ENCODE measurements at regions not wholly inside any gene's neighbourhood (a gene's known extent, or its start where the extent isn't known, plus 50 kb on each side); places are given as distances from the start of the nearest gene placed in this dataset.
"Not testable (repeated sequence)": the region's sequence is repeated elsewhere in the genome, so short reads cannot be mapped to it uniquely, and the experiment has no call there.

DNA sequence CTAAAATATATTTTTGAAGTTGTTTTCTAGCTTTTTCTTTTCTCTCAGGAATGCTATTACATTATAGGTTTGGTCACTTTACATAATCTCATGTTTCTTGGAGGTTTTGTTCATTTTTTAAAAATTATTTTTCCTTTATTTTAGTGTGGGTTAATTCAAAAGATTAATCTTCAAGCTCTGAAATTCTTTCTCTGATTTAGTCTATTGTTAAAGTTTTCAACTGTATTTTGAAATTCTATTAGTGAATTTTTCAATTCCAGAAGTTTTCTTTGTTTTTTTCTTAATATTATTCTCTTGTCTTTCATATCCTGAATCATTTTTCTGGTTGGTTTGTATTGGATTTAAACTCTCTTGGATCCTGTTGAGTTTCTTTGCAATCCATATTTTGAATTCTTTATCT lies 80.4 kb downstream of the MSTN start:
- TF ChIP-seq, protein P1, sequence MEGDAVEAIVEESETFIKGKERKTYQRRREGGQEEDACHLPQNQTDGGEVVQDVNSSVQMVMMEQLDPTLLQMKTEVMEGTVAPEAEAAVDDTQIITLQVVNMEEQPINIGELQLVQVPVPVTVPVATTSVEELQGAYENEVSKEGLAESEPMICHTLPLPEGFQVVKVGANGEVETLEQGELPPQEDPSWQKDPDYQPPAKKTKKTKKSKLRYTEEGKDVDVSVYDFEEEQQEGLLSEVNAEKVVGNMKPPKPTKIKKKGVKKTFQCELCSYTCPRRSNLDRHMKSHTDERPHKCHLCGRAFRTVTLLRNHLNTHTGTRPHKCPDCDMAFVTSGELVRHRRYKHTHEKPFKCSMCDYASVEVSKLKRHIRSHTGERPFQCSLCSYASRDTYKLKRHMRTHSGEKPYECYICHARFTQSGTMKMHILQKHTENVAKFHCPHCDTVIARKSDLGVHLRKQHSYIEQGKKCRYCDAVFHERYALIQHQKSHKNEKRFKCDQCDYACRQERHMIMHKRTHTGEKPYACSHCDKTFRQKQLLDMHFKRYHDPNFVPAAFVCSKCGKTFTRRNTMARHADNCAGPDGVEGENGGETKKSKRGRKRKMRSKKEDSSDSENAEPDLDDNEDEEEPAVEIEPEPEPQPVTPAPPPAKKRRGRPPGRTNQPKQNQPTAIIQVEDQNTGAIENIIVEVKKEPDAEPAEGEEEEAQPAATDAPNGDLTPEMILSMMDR (IDR thresholded peaks at IDR 0.05) = no peak
- H3K4me1 Mint-ChIP-seq (ENCODE audit: low read depth) = no peaks in the 10 kb centered on the region
- no peak for DNase-seq
- peaks cover 28% of the 10 kb centered on the region for H3K36me3 Mint-ChIP-seq (ENCODE audit: low read depth)
- no peak overlapping the region for H3K27ac Mint-ChIP-seq
- H3K27me3 Mint-ChIP-seq (ENCODE audit: insufficient read depth) = no peaks in the 10 kb centered on the region; the same call in none of the 2 replicates
- H3K9me3 Mint-ChIP-seq = peaks cover 41% of the 10 kb centered on the region
- no peak overlapping the region for H3K4me3 Mint-ChIP-seq

DNA sequence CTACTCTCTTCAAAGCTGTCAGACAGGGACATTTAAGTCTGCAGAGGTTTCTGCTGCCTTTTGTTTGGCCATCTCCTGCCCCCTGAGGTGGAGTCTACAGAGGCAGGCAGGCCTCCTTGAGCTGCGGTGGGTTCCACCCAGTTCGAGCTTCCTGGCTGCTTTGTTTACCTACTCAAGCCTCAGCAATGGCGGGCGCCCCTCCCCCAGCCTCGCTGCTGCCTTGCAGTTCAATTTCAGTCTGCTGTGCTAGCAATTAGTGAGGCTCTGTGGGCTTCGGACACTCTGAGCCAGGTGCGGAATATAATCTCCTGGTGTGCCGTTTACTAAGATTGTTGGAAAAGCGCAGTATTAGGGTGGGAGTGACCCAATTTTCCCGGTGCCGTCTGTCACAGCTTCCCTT lies 86.0 kb downstream of the MSTN start:
- H3K27me3 Mint-ChIP-seq (ENCODE audit: insufficient read depth); DNase-seq; H3K4me3 Mint-ChIP-seq; H3K36me3 Mint-ChIP-seq (ENCODE audit: low read depth); H3K27ac Mint-ChIP-seq; H3K4me1 Mint-ChIP-seq (ENCODE audit: low read depth): not testable (repeated sequence)
- H3K9me3 Mint-ChIP-seq = peaks cover 21% of the 10 kb centered on the region; the same call in 1 of the 2 replicates

DNA sequence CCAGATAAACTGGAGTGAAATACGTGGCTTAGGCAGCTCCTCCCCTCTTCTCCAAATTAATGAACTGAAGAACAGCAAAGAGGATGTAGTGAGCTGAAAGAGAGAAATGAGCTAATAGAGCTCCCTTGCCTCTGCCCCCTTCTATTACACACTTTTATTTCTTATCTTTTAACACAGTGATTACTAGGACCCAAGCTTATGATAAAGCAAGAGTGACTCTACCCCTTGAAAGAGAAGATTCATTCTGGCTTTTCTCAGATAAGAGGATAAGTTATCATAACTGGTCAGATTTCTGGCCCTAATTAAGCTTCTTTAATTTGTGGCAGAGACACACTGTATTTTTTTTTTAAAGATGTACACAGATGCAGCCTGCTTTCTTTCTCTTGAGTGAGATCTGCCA lies 102.2 kb downstream of the MSTN start:
- H3K4me3 Mint-ChIP-seq = no peak overlapping the region
- no peak overlapping the region for H3K27ac Mint-ChIP-seq
- H3K4me1 Mint-ChIP-seq (ENCODE audit: low read depth) = peaks cover under 1% of the 10 kb centered on the region; the same call in 1 of the 2 replicates
- no peaks in the 10 kb centered on the region; the same call in 1 of the 2 replicates for H3K36me3 Mint-ChIP-seq (ENCODE audit: low read depth)
- no peak for DNase-seq
- H3K27me3 Mint-ChIP-seq (ENCODE audit: insufficient read depth) = no peaks in the 10 kb centered on the region
- no peaks in the 10 kb centered on the region for H3K9me3 Mint-ChIP-seq
- TF ChIP-seq, protein P1 (IDR thresholded peaks at IDR 0.05) = no peak

DNA sequence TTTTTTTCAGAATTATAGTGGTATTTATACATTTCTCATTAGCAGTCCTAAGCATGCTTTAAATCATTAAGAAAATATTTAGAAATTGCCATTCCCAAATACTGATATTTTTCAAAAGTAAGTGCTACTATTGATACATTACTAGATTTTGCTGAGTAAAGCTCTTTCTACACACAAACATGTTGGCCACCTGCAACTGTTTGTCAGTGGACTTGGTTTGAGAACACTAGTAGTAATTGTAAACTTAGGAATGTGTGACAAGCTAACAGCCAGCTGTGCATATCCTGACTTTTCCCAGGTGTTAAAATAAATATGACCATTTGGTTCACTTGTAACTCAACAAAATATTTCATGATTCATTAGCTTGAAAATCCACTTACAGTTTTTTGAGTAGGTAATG lies 103.1 kb downstream of the MSTN start:
- no peak overlapping the region for H3K4me3 Mint-ChIP-seq
- no peaks in the 10 kb centered on the region for H3K27me3 Mint-ChIP-seq (ENCODE audit: insufficient read depth)
- H3K27ac Mint-ChIP-seq = no peak overlapping the region
- H3K4me1 Mint-ChIP-seq (ENCODE audit: low read depth) = peaks cover 6% of the 10 kb centered on the region
- TF ChIP-seq, protein P1 (IDR thresholded peaks at IDR 0.05) = no peak
- no peaks in the 10 kb centered on the region for H3K9me3 Mint-ChIP-seq
- no peak for DNase-seq
- H3K36me3 Mint-ChIP-seq (ENCODE audit: low read depth) = no peaks in the 10 kb centered on the region

DNA sequence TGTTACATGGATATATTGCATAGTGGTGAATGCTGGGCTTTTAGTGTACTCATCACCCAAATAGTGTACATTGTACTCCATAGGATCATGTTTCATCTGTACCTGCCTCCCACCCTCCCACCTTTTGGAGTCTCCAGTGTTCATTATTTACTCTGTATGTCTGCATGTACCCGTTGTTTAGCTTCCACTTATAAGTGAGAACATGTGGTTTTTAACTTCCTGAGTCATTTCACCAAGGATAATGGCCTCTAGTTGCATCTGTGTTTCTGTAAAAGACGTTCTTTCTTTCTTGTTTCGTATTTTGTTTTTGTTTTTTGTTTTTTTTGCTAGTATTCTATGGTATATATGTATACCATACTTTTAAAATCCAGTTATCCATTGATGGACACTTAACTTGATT lies 107.5 kb downstream of the MSTN start:
- Mint-ChIP-seq H3K27ac (no peak overlapping the region), H3K4me3 (no peak overlapping the region), H3K36me3 (ENCODE audit: low read depth) (no peaks in the 10 kb centered on the region), H3K9me3 (no peaks in the 10 kb centered on the region), H3K4me1 (ENCODE audit: low read depth) (peaks cover 12% of the 10 kb centered on the region), H3K27me3 (ENCODE audit: insufficient read depth) (no peaks in the 10 kb centered on the region)
- DNase-seq = no peak
- TF ChIP-seq, protein P1 (IDR thresholded peaks at IDR 0.05) = no peak

DNA sequence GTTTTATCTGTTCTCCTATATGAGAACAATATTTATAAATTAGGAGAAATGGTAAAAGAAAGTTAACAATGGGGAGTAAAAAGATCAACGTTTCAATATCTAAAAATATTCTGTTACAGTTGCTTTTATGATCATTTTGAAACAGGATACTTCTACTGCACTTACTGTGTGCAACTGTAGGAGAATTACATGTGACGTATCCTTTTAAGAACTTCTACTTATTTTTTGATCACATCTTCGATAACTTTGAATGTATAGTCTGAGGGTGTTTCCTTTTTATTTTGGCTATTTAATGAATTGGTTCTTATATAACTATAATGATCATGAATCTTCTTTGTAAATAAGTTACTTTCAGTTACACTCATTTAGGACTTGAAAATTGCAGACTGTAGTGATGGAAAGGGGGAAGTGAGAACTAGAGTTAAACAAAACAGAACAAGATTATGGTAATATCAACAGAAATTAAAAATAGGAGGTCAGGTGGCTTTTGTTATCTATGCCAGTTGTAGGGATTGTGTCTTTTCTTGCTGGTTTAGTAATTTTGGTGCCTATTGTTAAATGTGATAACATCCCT lies 109.9 kb downstream of the MSTN start:
- no peak overlapping the region for H3K27ac Mint-ChIP-seq
- H3K4me3 Mint-ChIP-seq = no peak overlapping the region
- no peaks in the 10 kb centered on the region for H3K9me3 Mint-ChIP-seq
- DNase-seq = no peak
- no peaks in the 10 kb centered on the region for H3K36me3 Mint-ChIP-seq (ENCODE audit: low read depth)
- TF ChIP-seq, protein P1 (IDR thresholded peaks at IDR 0.05) = no peak
- H3K4me1 Mint-ChIP-seq (ENCODE audit: low read depth) = peaks cover 12% of the 10 kb centered on the region
- H3K27me3 Mint-ChIP-seq (ENCODE audit: insufficient read depth) = no peaks in the 10 kb centered on the region

Measured in HFFc6 (cell line).